Fibroblast of villous mesenchyme (primary cell): ENCODE measurements at regions not wholly inside any gene's neighbourhood (a gene's known extent, or its start where the extent isn't known, plus 50 kb on each side); places are given as distances from the start of the nearest gene placed in this dataset.

Experiments
- DNase-seq: peaks from one replicate; pipeline ENCODE4 v3.0.0-alpha.2; 2010; ENCODE audit warnings: low read depth
- H3K4me3 ChIP-seq: 2 replicates; pipeline ENCODE4 v1.5.1; 2011; ENCODE audit warnings: low read depth, mild to moderate bottlenecking, low read length
- TF ChIP-seq, protein P1 (sequence below): IDR thresholded peaks from 2 replicates; pipeline ENCODE4 v1.5.1; 2012; ENCODE audit warnings: low read depth, mild to moderate bottlenecking, low read length; ENCODE audit not compliant: insufficient read depth

DNA sequence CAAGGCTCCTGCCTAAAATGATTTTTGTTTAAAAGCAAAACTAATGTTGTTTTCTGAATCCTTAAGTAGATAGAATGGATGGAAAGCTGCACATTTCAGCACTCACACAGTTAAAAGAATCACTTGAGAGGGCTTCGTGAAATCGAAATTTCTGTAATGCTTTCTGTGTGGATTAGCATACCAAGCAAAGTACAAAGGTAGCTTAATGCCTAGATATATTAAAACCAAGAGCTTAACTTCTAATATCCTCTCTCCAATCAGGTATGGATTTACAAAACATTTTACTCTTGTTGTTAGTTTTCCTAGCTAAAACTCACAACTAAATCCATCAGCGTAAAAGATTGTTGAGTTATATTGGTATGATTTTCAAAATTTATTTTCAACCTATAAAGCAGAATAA, 378.8 kb upstream of the PRMT6 start:
- no peak overlapping the region for H3K4me3 ChIP-seq
- TF ChIP-seq, protein P1, sequence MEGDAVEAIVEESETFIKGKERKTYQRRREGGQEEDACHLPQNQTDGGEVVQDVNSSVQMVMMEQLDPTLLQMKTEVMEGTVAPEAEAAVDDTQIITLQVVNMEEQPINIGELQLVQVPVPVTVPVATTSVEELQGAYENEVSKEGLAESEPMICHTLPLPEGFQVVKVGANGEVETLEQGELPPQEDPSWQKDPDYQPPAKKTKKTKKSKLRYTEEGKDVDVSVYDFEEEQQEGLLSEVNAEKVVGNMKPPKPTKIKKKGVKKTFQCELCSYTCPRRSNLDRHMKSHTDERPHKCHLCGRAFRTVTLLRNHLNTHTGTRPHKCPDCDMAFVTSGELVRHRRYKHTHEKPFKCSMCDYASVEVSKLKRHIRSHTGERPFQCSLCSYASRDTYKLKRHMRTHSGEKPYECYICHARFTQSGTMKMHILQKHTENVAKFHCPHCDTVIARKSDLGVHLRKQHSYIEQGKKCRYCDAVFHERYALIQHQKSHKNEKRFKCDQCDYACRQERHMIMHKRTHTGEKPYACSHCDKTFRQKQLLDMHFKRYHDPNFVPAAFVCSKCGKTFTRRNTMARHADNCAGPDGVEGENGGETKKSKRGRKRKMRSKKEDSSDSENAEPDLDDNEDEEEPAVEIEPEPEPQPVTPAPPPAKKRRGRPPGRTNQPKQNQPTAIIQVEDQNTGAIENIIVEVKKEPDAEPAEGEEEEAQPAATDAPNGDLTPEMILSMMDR = no peak
- no peak for DNase-seq

DNA sequence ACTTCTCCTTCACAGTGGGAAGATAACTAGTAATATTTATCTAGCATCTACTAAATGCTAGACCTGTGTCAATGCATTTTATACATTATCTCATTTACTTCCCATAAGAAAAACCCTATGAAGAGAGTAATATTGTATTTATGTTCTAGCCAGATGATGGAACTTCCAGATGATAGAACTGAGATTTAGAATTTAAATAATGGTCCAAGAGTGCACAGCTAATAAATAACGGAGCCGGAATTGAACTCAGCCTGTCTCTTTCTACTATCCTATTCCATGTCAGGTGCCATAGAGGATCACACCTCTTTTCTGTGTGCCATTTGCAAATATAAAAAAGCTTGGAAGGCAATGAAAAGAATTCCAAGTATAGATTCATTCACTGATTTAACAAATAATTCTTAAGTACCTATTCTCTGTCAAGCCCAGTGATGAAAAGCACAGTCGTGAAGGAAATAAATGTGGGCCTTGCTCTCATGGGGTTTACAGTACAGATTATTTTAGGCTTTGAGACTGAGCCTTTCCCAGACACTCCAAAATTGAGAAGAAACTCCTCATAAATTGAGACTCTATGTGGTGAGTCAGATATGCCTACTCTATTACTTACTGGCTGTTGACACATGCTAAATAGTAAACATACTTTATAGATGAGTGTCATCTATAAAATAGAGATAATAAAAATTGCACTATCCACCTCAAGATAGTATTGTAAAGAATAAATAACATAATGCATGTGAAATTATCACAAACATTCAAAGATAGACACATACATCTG, 378.0 kb upstream of the PRMT6 start:
- DNase-seq = no peak
- TF ChIP-seq, protein P1 = no peak
- no peak overlapping the region for H3K4me3 ChIP-seq

DNA sequence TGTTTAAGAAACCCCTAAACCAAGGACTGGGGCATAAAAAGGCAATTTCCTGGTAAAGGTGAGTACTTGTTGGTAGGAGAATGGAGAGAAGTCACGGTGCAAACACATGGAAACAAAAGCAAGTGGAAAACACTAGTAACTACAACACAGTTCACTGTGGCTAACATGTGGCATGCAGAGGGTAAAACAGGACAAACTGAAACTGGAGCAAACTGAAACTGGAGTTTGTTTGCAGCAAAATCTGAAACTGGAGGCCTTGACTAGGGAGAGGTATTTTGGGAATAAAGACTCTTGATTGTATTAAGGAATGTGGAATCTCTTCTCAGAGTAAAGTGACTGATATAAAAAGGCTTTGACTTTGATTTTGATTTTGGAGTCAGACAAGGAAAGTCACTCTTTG, 376.3 kb upstream of the PRMT6 start:
- TF ChIP-seq, protein P1 = no peak

DNA sequence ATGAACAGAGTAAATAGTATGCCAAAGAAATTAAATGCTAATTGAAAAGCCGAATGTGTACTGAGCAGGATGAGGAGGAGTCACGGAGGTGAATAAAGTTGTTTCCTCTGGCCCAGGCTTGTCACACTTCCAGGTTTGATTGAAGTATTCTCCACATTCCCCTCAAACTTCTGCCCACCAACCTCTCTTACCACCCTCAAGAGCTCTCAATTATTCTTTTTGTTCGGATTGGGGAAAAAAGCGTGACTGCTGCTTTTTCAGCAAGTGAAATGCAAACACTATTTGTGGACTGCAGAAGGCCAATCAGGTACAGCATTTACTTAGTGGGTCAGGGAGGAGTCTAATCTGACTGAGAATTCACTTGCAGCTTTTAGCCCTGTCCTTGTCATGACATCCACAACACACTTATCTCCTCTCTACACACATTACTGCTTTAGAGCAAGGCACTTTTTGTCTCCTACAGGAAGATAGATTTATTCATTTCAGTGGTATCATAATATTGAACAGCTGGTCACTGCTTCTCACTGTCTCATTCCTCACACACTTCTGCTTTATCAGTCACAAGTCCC, 375.6 kb upstream of the PRMT6 start:
- TF ChIP-seq, protein P1 = no peak
- DNase-seq = no peak
- H3K4me3 ChIP-seq = no peak overlapping the region

More for the DNA sequence above, 376.3 kb upstream of the PRMT6 start:
- no peak for DNase-seq
- H3K4me3 ChIP-seq = no peak overlapping the region

DNA sequence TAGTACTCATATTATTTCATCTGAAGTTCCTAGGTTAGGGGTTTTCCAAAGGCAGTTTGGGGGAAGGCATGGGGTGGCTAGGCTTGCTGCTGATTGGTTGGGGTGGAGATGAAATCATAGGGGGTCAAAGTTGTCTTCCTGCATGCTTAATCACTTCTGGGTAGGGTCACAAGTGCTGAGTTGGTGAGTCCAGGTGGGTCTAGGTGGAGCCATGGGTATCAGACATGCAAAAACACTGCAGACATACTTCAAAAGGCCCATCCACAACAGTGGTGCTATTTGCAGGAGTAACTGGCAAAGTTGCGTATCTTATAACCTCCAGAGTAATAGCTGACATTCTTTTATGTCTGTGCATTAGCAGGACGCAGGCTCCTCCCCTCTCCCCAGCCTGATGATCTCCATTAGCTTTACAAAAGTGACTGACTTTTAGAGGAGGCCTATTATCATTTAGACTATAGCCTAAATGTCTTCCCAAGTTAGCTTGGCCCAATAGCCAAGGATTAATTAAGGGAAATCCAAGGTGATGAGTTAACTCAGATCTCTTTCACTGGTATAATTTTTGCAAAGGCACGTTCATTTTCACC, 374.4 kb upstream of the PRMT6 start:
- TF ChIP-seq, protein P1 = no peak
- H3K4me3 ChIP-seq = no peak overlapping the region
- DNase-seq = no peak

DNA sequence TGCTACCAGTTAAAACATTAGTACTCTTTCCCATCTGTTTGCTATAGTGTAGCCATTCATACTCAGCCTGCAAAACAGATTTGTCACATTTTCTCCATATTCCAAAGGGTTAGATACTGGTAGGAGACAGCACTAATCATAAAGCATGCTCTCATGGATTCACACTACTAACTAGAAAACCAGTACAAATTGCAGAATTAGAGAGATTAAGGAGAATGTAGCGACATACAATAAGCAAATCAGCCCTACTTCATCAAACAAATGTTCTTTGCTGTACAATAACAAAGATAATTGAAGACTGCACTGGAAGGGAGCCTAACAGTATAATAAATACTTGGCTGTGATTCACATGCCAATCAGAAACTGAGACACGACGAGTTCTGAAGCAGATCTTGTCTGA, 368.0 kb upstream of the PRMT6 start:
- no peak overlapping the region for H3K4me3 ChIP-seq
- DNase-seq = no peak
- TF ChIP-seq, protein P1 = no peak
